Neural cell (in vitro differentiated cells): ENCODE measurements at regions not wholly inside any gene's neighbourhood (a gene's known extent, or its start where the extent isn't known, plus 50 kb on each side); places are given as distances from the start of the nearest gene placed in this dataset.
A peak's percentile ranks its signal among the peaks of the same experiment; 100 is the strongest.

Source experiments
- H2AFZ ChIP-seq: fragments of 200-600, 300-800 bp; sonication (generic), shearing (Covaris generic); 2 replicates; pipeline ENCODE4 v1.6.0; 2014; ENCODE audit warnings: low read depth, mild to moderate bottlenecking, antibody characterized with exemption, low read length, moderate library complexity
- H3F3A ChIP-seq: fragments of 200-600 bp; shearing (Covaris generic); 2 replicates; pipeline ENCODE4 v1.6.1; 2016; ENCODE audit warnings: mild to moderate bottlenecking, moderate library complexity, mixed read lengths, antibody characterized with exemption, low read length; ENCODE audit not compliant: insufficient read depth, poor library complexity, severe bottlenecking
- H3K27ac ChIP-seq: fragments of 200-600, 300-800 bp; sonication (generic), shearing (Covaris generic); 2 replicates; pipeline ENCODE4 v1.5.1; 2014; ENCODE audit warnings: mild to moderate bottlenecking, low read length, moderate library complexity
- H3K27me3 ChIP-seq: fragments of 300-800, 200-600 bp; sonication (generic), shearing (Covaris generic); 2 replicates; pipeline ENCODE4 v1.6.0; 2014; ENCODE audit warnings: mild to moderate bottlenecking, low read depth, low read length, moderate library complexity; ENCODE audit not compliant: insufficient read depth
- H3K36me3 ChIP-seq: fragments of 300-800, 200-600 bp; sonication (generic), shearing (Covaris generic); 2 replicates; pipeline ENCODE4 v1.5.1; 2014; ENCODE audit warnings: mild to moderate bottlenecking, antibody characterized with exemption, low read length, moderate library complexity; ENCODE audit not compliant: insufficient read depth
- H3K4me2 ChIP-seq: fragments of 300-800, 200-600 bp; sonication (generic), shearing (Covaris generic); 2 replicates; pipeline ENCODE4 v1.6.0; 2014; ENCODE audit warnings: mild to moderate bottlenecking, low read length
- H3K4me3 ChIP-seq: fragments of 300-800, 200-600 bp; sonication (generic), shearing (Covaris generic); 2 replicates; pipeline ENCODE4 v1.5.1; 2014; ENCODE audit warnings: mild to moderate bottlenecking, low read length, moderate library complexity
- H3K79me2 ChIP-seq: fragments of 200-600 bp; shearing (Covaris generic); replicated peaks from 2 replicates; pipeline ENCODE4 v1.6.0; 2014; ENCODE audit warnings: mild to moderate bottlenecking, low read length, moderate library complexity; ENCODE audit not compliant: insufficient read depth
- H3K9ac ChIP-seq: fragments of 300-800, 200-600 bp; sonication (generic), shearing (Covaris generic); 2 replicates; pipeline ENCODE4 v1.6.1; 2016; ENCODE audit warnings: mild to moderate bottlenecking, low read length, mixed read lengths
- H3K9me2 ChIP-seq: fragments of 200-600 bp; shearing (Covaris generic); 2 replicates; pipeline ENCODE4 v1.6.1; 2016; ENCODE audit warnings: mild to moderate bottlenecking, low read length, mixed read lengths; ENCODE audit not compliant: insufficient read depth
- H3K9me3 ChIP-seq: fragments of 200-600, 300-800 bp; sonication (generic), shearing (Covaris generic); 2 replicates; pipeline ENCODE4 v1.6.1; 2016; ENCODE audit warnings: mild to moderate bottlenecking, mixed run types, low read length, moderate library complexity, mixed read lengths
- H4K20me1 ChIP-seq: fragments of 200-600 bp; shearing (Covaris generic); 2 replicates; pipeline ENCODE4 v1.6.1; 2016; ENCODE audit warnings: mild to moderate bottlenecking, mixed run types; ENCODE audit not compliant: insufficient read depth
- CTCF ChIP-seq: fragments of 450-650 bp; IDR thresholded peaks from 2 replicates; pipeline ENCODE4 v1.5.1; 2014; ENCODE audit warnings: antibody characterized with exemption, mild to moderate bottlenecking, moderate library complexity; ENCODE audit not compliant: poor library complexity, severe bottlenecking
- EP300 ChIP-seq: fragments of 450-650 bp; conservative IDR thresholded peaks from 2 replicates; pipeline ENCODE4 v1.6.1; 2014; ENCODE audit warnings: antibody characterized with exemption, mild to moderate bottlenecking, moderate library complexity; ENCODE audit not compliant: poor library complexity, severe bottlenecking
- EZH2 ChIP-seq: fragments of 200-600, 300-800 bp; shearing (Covaris generic), sonication (generic); IDR thresholded peaks from 2 replicates; pipeline ENCODE4 v1.6.1; 2014; ENCODE audit warnings: antibody characterized with exemption, low read length, borderline replicate concordance, mild to moderate bottlenecking; ENCODE audit not compliant: insufficient read depth, poor library complexity, severe bottlenecking
- MXI1 ChIP-seq: fragments of 450-650 bp; conservative IDR thresholded peaks from 2 replicates; pipeline ENCODE4 v1.6.1; 2014; ENCODE audit warnings: antibody characterized with exemption, mild to moderate bottlenecking; ENCODE audit not compliant: poor library complexity, severe bottlenecking
- POLR2AphosphoS5 ChIP-seq: IDR thresholded peaks from 2 replicates; pipeline ENCODE4 v1.6.1; 2012
- RAD21 ChIP-seq: fragments of 450-650 bp; conservative IDR thresholded peaks from 2 replicates; pipeline ENCODE4 v1.6.1; 2014; ENCODE audit warnings: antibody characterized with exemption, mild to moderate bottlenecking, moderate library complexity
- REST ChIP-seq: IDR thresholded peaks from 2 replicates; pipeline ENCODE4 v1.6.1; 2012; ENCODE audit warnings: borderline replicate concordance
- SMC3 ChIP-seq: fragments of 450-650 bp; conservative IDR thresholded peaks from 2 replicates; pipeline ENCODE4 v1.6.1; 2014; ENCODE audit warnings: antibody characterized with exemption, mild to moderate bottlenecking, moderate library complexity; ENCODE audit not compliant: poor library complexity
- TAF1 ChIP-seq: IDR thresholded peaks from 2 replicates; pipeline ENCODE4 v1.6.1; 2012; ENCODE audit warnings: low read depth

DNA sequence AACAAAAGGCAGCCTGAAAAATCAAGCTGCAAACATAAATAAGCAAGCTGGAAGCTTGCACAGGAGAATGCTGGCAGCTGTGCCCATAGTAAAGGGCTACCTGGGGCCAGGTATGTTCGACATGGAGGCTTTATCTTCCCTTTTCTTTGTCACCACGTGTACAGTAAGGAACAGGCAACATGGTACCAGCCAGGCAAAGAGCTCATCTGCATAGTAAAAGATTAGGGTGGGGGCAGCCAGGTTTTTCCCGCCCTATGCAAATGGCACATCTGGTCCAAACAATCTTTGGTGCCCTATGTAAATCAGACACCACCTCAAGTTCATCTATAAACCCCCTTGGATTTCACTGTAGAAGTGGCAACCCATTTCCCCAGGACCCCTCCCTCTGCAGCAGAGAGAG lies 625.1 kb downstream of the TYW1 start:
- Histone ChIP-seq H3K27ac (no peak overlapping the region), H3K36me3 (no peaks in the 10 kb centered on the region), H3K9me2 (no peaks in the 10 kb centered on the region), H3K9me3 (no peaks in the 10 kb centered on the region), H3F3A (no peaks in the 10 kb centered on the region), H3K4me3 (no peak overlapping the region), H3K4me2 (no peak overlapping the region), H4K20me1 (no peaks in the 10 kb centered on the region), H2AFZ (no peak overlapping the region), H3K9ac (no peak overlapping the region), H3K79me2 (no peaks in the 10 kb centered on the region), H3K27me3 (peaks cover 3% of the 10 kb centered on the region)
- TF ChIP-seq TAF1 (no peak), CTCF (no peak), RAD21 (no peak), EP300 (no peak), REST (no peak), EZH2 (no peak), SMC3 (no peak)

DNA sequence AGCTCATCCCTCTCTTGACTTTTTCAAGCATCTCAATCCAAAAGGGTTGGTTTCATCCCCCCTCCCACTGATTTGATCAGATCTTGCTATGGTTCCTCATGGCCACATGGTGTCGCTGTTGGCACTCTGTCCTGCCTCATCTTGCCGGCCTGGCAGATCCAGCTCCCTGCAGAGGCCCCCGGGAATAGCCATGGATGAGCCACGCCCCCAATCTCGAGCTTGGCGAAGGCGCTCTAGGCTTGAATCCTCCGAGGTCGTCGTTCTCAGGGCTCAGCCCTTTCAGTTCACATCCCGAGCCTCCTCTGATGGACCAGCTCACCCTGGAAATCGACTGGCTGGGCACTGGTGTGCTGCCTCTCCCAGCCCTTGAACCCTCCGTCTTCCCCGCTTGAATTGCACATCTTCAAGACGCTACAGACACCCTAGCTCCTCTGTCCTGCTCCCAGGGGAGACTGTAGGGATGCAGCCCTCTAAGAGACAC lies 628.7 kb downstream of the TYW1 start:
- no peak overlapping the region for H3K4me2 ChIP-seq
- H3K27me3 ChIP-seq = peaks cover 3% of the 10 kb centered on the region
- no peak overlapping the region for H3K9ac ChIP-seq
- no peaks in the 10 kb centered on the region for H3K9me2 ChIP-seq
- no peaks in the 10 kb centered on the region for H3K9me3 ChIP-seq
- TF ChIP-seq POLR2AphosphoS5 (no peak), REST (no peak), RAD21 (peak; percentile 90), CTCF (peak; percentile 86), TAF1 (no peak), MXI1 (no peak), EP300 (no peak), SMC3 (peak; percentile 87)
- H4K20me1 ChIP-seq = no peaks in the 10 kb centered on the region
- H3K36me3 ChIP-seq = no peaks in the 10 kb centered on the region
- no peak overlapping the region for H3K27ac ChIP-seq
- peak overlapping the region; percentile 44 for H3K4me3 ChIP-seq
- H3F3A ChIP-seq = no peaks in the 10 kb centered on the region
- no peaks in the 10 kb centered on the region for H3K79me2 ChIP-seq
- no peak overlapping the region for H2AFZ ChIP-seq
